ENCODE measurements at regions not wholly inside any gene's neighbourhood (a gene's known extent, or its start where the extent isn't known, plus 50 kb on each side); places are given as distances from the start of the nearest gene placed in this dataset.
"Not testable (repeated sequence)": the region's sequence is repeated elsewhere in the genome, so short reads cannot be mapped to it uniquely, and the experiment has no call there.

DNA sequence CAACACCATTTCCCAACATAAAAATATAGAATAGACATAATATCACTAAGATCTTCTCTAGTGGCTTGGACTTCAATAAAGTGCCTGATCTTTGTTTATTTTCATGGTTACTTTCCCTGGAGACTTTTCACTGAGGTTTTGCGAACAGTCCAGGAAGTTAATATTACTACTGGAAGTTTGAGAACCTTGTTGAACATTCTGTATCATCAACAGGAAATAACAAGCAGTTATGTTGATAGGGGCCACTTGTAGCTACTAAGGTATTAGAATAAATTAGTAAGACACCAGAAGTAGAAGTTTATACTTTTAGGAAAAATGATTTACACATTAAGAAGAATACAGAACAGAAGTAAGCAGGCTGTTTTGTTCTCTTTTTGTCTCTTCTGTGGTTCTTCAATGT, 180.2 kb downstream of the TFAP2B start:
- no peaks in the 10 kb centered on the region for H3K4me1 Mint-ChIP-seq
- no peak overlapping the region for H3K27ac Mint-ChIP-seq
- no peaks in the 10 kb centered on the region for H3K36me3 Mint-ChIP-seq
- peaks cover 0 to 2% (median 0%) of the 10 kb centered on the region in 3 donors for H3K9me3 Mint-ChIP-seq
- H3K4me3 Mint-ChIP-seq: no peak overlapping the region
- peaks cover 2% of the 10 kb centered on the region for H3K27me3 Mint-ChIP-seq

DNA sequence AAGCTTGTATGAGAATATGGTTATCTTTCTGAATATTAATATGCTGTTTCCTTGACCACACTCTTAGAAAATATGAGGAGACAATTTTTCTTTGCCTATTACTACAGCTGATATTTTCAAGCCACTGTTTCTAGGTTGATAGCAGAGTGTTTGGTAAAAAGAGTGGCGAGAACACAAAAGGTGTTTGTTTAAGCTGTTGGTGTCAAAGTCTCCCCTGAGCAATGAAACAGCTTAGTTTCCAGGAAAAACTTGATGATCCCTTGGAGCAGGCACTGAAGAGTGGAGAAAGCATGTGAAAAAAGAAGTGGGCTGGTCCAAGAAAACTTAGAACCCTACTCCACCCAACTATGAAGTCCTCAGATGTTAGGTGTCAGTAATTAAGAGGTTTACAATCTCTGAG, 182.7 kb downstream of the TFAP2B start:
- Mint-ChIP-seq H3K4me1 (no peaks in the 10 kb centered on the region), H3K27me3 (peaks cover 2% of the 10 kb centered on the region), H3K9me3 (no peaks in the 10 kb centered on the region), H3K27ac (no peak overlapping the region), H3K36me3 (no peaks in the 10 kb centered on the region), H3K4me3 (no peak overlapping the region)

DNA sequence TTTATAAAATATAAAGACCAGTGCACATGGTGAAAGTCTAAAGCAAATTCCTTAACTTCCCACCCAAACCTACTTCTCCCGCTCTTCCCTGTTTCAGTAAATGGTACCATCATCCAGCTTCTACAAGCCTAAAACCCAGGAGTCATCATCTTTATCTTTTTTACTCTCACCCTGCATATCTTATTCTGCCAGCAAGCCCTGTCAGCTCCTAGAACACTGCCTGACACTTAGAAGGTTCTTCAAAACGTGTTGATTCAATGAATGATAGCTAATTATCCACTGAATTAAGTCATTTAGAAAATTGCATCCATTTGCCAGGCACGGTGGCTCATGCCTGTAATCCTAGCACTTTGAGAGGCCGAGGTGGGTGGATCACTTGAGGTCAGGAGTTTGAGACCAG, 185.7 kb downstream of the TFAP2B start:
- no peak overlapping the region for H3K27ac Mint-ChIP-seq
- H3K36me3 Mint-ChIP-seq: no peaks in the 10 kb centered on the region
- peaks cover 2% of the 10 kb centered on the region for H3K27me3 Mint-ChIP-seq
- H3K9me3 Mint-ChIP-seq: peaks cover 0 to 4% (median 0%) of the 10 kb centered on the region in 3 donors
- H3K4me3 Mint-ChIP-seq: no peak overlapping the region
- no peaks in the 10 kb centered on the region for H3K4me1 Mint-ChIP-seq

DNA sequence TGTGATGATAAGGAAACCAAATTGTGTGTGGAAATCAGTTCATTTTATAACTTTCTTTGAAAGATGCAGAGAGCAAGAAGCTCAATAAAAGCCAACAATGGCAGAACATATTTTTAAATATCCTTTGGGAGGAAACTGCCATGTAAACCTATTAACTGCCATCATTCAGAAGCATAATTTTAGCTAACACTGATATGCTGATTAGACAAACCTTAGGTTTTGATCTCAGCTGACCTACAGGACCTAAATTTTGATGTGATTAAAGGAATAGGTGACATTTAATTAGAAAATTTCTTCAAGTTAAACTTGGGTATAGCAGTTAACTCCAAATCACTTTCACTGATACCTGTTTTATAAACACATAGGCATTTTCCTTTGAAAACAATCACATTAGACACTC, 187.1 kb downstream of the TFAP2B start:
- peaks cover 0 to 10% (median 5%) of the 10 kb centered on the region in 3 donors for H3K4me1 Mint-ChIP-seq
- H3K27ac Mint-ChIP-seq: no peak overlapping the region
- H3K4me3 Mint-ChIP-seq: no peak overlapping the region
- H3K9me3 Mint-ChIP-seq: peaks cover 0 to 4% (median 0%) of the 10 kb centered on the region in 3 donors
- H3K27me3 Mint-ChIP-seq: peaks cover 2% of the 10 kb centered on the region
- H3K36me3 Mint-ChIP-seq: no peaks in the 10 kb centered on the region

DNA sequence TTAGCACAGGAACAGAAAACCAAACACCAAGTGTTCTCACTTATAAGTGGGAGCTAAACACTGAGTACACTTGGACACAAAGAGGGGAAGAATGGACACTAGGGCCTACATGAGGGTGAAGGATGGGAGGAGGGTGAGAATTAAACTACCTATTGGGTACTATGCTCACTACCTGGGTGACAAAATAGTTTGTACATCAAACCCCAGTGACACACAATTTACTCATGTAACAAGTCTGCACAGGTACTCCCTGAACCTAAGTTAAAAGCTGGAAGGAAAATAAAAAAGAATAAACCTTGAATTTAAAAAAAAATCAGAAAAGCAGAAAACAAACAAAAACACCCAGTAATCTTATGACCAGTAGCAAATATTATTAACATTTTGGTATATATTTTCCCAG, 188.6 kb downstream of the TFAP2B start:
- Mint-ChIP-seq H3K4me1 (peaks cover 0 to 10% (median 5%) of the 10 kb centered on the region in 3 donors), H3K27me3 (no peaks in the 10 kb centered on the region), H3K9me3 (peaks cover 0 to 4% (median 2%) of the 10 kb centered on the region in 3 donors), H3K27ac (no peak overlapping the region), H3K36me3 (no peaks in the 10 kb centered on the region), H3K4me3 (no peak overlapping the region)

DNA sequence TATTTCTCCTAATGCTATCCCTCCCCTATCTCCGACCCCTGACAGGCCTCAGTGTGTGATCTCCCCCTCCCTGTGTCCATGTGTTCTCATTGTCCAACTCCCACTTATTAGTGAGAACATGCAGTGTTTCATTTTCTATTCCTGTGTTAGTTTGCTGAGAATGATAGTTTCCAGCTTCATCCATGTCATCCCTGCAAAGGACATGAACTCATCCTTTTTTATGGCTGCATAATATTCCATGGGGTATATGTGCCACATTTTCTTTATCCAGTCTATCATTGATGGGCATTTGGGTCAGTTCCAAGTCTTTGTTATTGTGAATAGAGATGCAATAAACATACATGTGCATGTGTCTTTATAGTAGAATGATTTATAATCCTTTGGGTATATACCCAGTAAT, 190.0 kb downstream of the TFAP2B start:
- H3K4me1 Mint-ChIP-seq: not testable (repeated sequence)

DNA sequence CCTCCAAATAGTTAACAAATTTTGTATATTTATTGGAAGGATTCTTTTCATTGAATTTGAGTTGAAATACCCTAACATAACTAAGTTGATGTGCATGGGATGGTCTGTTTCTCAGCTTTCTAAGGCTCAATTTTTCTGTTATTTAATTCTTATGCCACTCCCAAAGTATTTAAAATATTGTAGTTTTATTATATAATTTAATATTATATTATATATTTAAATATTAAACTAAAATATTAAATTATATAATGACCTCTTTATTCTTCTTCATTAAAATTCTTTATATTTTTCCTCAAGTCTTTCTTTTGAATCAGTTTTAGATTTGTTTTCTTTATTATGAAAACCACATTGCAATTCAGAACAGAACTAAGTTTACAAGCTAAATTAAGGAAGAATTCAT, 194.7 kb downstream of the TFAP2B start:
- H3K27me3 Mint-ChIP-seq: no peaks in the 10 kb centered on the region
- no peak overlapping the region for H3K4me3 Mint-ChIP-seq

More for the DNA sequence above, 190.0 kb downstream of the TFAP2B start:
- H3K4me3 Mint-ChIP-seq, H3K27ac Mint-ChIP-seq, H3K27me3 Mint-ChIP-seq, H3K36me3 Mint-ChIP-seq, H3K9me3 Mint-ChIP-seq: not testable (repeated sequence)

DNA sequence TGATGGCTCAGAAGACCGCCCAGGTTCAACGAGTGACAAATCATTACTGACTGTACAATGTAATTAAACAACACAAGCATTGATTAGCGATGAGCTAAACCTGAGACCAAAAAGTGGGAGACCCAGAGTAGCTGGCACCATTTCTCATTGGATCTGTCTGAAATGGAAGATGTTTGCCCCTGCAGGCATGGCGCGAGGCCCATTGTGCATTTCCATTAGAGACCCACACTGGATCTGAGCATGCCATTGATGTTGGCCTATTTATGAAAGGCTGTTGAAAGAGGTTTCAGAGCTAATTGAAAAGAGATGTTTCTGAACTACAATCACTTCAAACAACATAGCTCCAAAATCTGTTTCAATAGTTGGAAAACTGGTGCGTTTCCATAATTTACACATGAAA, 196.7 kb downstream of the TFAP2B start:
- H3K36me3 Mint-ChIP-seq: peaks cover 1% of the 10 kb centered on the region
- H3K27ac Mint-ChIP-seq: no peak overlapping the region
- H3K4me1 Mint-ChIP-seq: no peaks in the 10 kb centered on the region

More for the DNA sequence above, 194.7 kb downstream of the TFAP2B start:
- Mint-ChIP-seq H3K27ac (no peak overlapping the region), H3K36me3 (peaks cover 1% of the 10 kb centered on the region), H3K9me3 (peaks cover 0 to 2% (median 0%) of the 10 kb centered on the region in 3 donors), H3K4me1 (peaks cover 0 to 10% (median 5%) of the 10 kb centered on the region in 3 donors)

DNA sequence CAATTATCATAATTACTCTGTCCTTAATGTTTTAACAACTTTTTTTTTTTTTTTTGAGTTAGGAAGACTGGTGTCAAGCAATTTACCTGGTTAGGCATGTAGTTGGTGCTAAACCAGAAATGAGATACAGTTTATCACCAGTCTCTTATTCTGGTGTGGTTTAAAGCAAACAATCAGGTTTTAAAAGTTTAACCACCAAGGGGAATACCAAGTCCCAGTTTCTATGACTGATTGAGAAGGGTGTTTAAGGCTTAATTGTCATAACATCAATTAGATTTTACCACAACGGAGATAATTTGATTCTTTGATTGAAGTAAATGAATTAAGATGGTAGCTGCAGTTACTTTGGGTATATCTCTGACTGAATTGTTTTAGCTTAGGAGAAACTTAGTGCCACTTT, 197.8 kb downstream of the TFAP2B start:
- Mint-ChIP-seq H3K36me3 (peaks cover 1% of the 10 kb centered on the region), H3K27me3 (no peaks in the 10 kb centered on the region), H3K27ac (no peak overlapping the region), H3K4me1 (no peaks in the 10 kb centered on the region), H3K9me3 (no peaks in the 10 kb centered on the region), H3K4me3 (no peak overlapping the region)

More for the DNA sequence above, 196.7 kb downstream of the TFAP2B start:
- Mint-ChIP-seq H3K27me3 (no peaks in the 10 kb centered on the region), H3K4me3 (peak overlapping the region in 1 of 4 donors; percentile 54), H3K9me3 (peaks cover 0 to 2% (median 0%) of the 10 kb centered on the region in 3 donors)

DNA sequence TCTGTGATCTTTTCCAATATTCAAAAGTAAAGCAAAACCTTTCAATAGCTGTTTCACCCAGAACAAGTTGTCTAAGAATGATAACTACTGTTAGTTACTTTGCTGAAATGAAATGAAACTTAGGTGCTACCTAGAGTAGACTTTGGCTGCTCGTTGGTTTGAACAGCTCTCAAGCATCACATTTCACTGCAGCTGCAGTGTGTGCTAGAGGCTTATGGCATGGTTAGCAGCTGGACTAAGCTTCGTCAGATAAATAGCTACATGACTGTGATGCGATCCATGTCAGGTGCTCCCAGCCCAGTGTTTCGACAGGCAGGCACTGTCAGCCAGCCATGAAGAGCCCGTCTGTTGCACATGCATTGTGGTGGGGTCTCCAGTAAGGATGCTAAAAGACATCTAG, 201.1 kb downstream of the TFAP2B start:
- Mint-ChIP-seq H3K36me3 (no peaks in the 10 kb centered on the region), H3K27ac (no peak overlapping the region), H3K4me1 (no peaks in the 10 kb centered on the region), H3K4me3 (no peak overlapping the region), H3K27me3 (no peaks in the 10 kb centered on the region), H3K9me3 (no peaks in the 10 kb centered on the region)

DNA sequence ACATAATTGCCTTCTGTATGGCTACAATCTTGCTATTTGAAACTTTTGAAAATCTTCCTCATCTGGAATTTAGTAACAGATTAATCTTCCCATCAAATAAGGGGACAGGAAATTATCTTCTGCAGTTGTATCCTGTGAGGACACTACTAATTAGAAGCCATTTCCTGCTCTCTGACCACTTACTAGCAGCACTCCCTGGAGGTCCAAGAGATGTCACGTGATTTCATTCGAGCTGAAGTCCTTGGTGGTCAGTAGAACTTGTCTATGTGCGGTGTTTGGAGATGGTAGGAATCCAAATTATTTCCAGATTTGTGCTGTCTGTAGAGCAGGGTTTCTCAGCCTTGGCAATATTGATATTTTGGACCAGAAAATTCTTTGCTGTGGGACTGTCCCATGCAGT, 202.5 kb downstream of the TFAP2B start:
- H3K4me3 Mint-ChIP-seq: no peak overlapping the region
- H3K9me3 Mint-ChIP-seq: no peaks in the 10 kb centered on the region
- no peaks in the 10 kb centered on the region for H3K36me3 Mint-ChIP-seq
- no peaks in the 10 kb centered on the region for H3K27me3 Mint-ChIP-seq
- no peak overlapping the region for H3K27ac Mint-ChIP-seq
- no peaks in the 10 kb centered on the region for H3K4me1 Mint-ChIP-seq

DNA sequence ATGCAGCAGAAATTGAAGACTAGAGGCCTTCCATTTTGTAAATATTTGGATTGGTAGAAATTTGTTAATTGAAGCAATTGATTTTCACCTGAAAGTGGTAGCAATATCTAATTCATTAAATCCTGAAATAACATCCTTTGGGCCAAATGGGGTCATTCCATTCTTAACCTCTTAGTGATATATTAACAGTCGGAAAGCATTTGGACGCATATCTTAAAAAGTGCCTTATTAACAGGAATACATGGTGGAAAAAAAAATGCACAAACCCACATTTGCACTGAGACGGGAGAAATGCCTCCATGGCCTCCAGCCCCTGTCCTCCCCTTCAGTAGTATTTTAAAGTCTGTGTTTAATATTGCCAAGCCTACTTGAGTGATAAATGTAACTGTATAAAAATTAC, 205.5 kb downstream of the TFAP2B start:
- Mint-ChIP-seq H3K27me3 (no peaks in the 10 kb centered on the region), H3K9me3 (no peaks in the 10 kb centered on the region), H3K4me3 (no peak overlapping the region), H3K36me3 (no peaks in the 10 kb centered on the region), H3K27ac (no peak overlapping the region), H3K4me1 (peaks cover 0 to 2% (median 0%) of the 10 kb centered on the region in 3 donors)

DNA sequence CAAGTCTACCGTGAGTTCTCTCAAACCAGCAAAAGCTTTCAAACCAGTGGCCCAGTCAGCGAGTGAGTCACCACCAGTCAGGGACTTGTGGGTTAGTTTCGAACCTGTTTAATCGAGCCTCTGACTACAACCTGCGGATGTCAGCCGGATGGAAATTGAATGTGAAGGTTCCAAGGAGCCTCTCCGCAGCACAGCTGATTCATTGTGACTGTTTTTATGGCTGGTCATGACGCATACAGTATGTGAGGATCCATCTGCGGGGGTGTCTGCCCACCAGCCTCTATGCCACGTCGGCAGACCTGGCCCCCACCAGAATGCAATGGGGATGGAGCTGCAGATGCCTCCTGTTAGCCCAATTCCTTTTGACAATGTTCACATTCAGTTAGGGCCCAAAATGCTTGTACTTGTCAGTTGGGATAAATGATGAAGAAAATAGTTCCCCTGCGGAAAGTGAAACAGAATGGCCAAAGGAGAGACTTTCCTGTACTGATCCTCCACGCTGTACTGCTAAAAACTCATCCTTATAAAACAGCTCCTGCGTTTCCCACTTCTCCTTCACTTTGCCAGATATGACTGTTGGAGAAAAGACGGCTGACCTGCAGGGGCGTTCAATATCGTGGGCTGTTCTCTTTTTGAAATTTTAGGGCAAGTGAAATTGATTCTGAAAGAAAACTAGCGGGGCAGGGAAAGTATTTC, 206.6 kb downstream of the TFAP2B start:
- H3K4me3 Mint-ChIP-seq: no peak overlapping the region
- H3K4me1 Mint-ChIP-seq: peaks cover 0 to 2% (median 0%) of the 10 kb centered on the region in 3 donors
- H3K27ac Mint-ChIP-seq: no peak overlapping the region
- no peaks in the 10 kb centered on the region for H3K36me3 Mint-ChIP-seq
- no peaks in the 10 kb centered on the region for H3K27me3 Mint-ChIP-seq
- no peaks in the 10 kb centered on the region for H3K9me3 Mint-ChIP-seq

DNA sequence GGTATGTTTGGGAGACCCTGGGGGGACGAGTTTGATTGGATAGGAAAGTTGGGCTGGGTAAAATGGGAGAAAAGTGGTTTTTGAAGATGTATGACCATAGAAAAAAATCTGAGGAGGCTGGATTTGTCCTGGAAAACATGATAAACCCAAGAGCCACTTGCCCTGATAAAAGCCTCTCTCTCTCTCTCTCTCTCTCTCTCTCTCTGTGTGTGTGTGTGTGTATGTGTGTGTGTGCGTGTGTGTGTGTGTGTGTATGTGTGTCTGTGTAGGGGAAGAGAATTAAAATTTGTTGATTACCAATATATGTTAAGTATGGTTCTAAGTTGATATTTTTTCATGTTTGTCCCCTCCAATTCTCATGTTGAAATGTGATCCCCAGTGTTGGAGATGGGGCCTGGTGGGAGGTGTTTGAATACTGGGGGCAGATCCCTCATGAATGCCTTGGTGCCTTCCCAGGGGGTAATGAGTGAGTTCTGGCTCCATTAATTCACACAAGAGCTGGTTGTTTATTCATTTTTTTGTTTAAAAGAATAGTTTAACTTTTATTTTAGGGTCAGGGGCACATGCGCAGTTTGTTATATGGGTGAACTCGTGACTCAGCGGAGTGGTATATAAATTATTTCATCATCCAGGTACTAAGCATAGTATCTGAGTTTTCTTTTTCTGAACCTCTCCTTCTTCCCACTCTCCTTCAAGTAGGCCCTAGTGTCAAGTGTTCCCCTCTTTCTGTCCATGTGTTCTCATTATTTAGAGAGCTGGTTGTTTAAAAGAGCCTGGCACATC, 208.8 kb downstream of the TFAP2B start:
- H3K27me3 Mint-ChIP-seq: no peaks in the 10 kb centered on the region
- H3K27ac Mint-ChIP-seq: no peak overlapping the region
- H3K36me3 Mint-ChIP-seq: no peaks in the 10 kb centered on the region
- H3K4me3 Mint-ChIP-seq: no peak overlapping the region
- peaks cover 0 to 2% (median 0%) of the 10 kb centered on the region in 3 donors for H3K4me1 Mint-ChIP-seq
- peaks cover 0 to 2% (median 0%) of the 10 kb centered on the region in 3 donors for H3K9me3 Mint-ChIP-seq

DNA sequence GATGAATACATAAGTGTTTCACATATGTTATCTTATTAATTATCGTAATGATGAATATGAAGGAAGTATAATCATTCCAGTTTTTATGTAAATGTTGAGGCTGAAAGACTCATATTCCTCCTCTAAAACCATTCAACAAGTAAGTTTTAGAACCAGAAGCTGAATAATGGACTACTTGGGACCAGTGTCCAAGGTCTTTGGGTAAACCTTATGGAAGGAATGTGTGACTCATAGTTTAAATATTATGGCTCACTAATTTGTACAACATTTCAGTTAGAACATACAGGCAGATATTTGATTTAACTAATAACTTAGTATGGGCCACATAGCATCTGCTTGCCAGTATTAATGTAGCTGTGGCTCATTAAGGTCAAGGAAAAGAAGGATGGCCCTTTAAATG, 209.6 kb downstream of the TFAP2B start:
- Mint-ChIP-seq H3K27ac (no peak overlapping the region), H3K4me3 (no peak overlapping the region), H3K27me3 (no peaks in the 10 kb centered on the region), H3K36me3 (no peaks in the 10 kb centered on the region), H3K9me3 (peaks cover 0 to 2% (median 0%) of the 10 kb centered on the region in 3 donors), H3K4me1 (peaks cover 0 to 2% (median 0%) of the 10 kb centered on the region in 3 donors)

DNA sequence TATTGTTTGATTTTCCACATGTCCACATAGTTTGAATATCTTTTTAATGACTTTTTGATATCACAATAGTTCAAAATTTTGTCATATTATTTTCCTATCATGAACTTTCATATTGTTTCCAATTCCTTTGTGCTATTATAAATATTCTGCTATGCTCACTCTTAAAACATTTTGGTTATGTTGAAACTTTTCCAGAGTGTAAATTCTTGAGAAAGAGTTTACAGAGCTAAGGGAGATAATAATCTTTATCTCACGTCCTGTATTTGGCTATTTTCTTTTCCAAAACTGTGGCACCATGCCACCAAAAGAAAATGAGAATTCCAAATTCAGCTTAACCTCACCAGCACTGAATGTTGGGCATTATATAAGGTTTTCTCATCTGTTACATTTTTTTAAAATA, 210.9 kb downstream of the TFAP2B start:
- no peaks in the 10 kb centered on the region for H3K36me3 Mint-ChIP-seq
- peaks cover 0 to 2% (median 0%) of the 10 kb centered on the region in 3 donors for H3K4me1 Mint-ChIP-seq
- H3K27ac Mint-ChIP-seq: no peak overlapping the region
- H3K4me3 Mint-ChIP-seq: no peak overlapping the region
- no peaks in the 10 kb centered on the region for H3K27me3 Mint-ChIP-seq
- H3K9me3 Mint-ChIP-seq: peaks cover 0 to 5% (median 0%) of the 10 kb centered on the region in 3 donors
